Activated CD8-positive, alpha-beta T cell treated with anti-CD3 and anti-CD28 coated beads for 36 hours (primary cell): ENCODE measurements at regions not wholly inside any gene's neighbourhood (a gene's known extent, or its start where the extent isn't known, plus 50 kb on each side); places are given as distances from the start of the nearest gene placed in this dataset.

Experiments used
- ATAC-seq: fragments of 200-7000 bp; cut with Tn5 transposase; one replicate; pipeline ENCODE4 v1.10.0; 2021; ENCODE audit warnings: mild to moderate bottlenecking, moderate library complexity
- CTCF ChIA-PET: fragments of 350-600 bp; sonication (Branson Sonifier 250); formaldehyde crosslinking; loops from one replicate; lab custom pipeline; 2021; ENCODE audit warnings: antibody characterized with exemption; lab: Charles Lee
- POLR2A ChIA-PET: fragments of 350-600 bp; sonication (Branson Sonifier 250); formaldehyde crosslinking; loops from one replicate; lab custom pipeline; 2021; ENCODE audit warnings: antibody characterized with exemption; lab: Charles Lee
- DNase-seq: peaks from one replicate; pipeline ENCODE4 v3.0.0-alpha.2; 2020
- H3K27ac Mint-ChIP-seq: one replicate; pipeline ENCODE4 v1.8.0; 2021; ENCODE audit warnings: mild to moderate bottlenecking, mixed read lengths
- H3K27me3 Mint-ChIP-seq: one replicate; pipeline ENCODE4 v1.8.0; 2021; ENCODE audit warnings: mixed read lengths
- H3K36me3 Mint-ChIP-seq: one replicate; pipeline ENCODE4 v1.8.0; 2021; ENCODE audit warnings: low read depth, mixed read lengths
- H3K4me1 Mint-ChIP-seq: one replicate; pipeline ENCODE4 v1.8.0; 2021; ENCODE audit warnings: low read depth, mixed read lengths
- H3K4me3 Mint-ChIP-seq: one replicate; pipeline ENCODE4 v1.8.0; 2021; ENCODE audit warnings: mild to moderate bottlenecking, moderate library complexity, mixed read lengths
- H3K9me3 Mint-ChIP-seq: one replicate; pipeline ENCODE4 v1.8.0; 2021; ENCODE audit warnings: mixed read lengths
- CTCF ChIP-seq: fragments of 200-600 bp; IDR thresholded peaks from one replicate; pipeline ENCODE4 v1.8.0; 2022; ENCODE audit warnings: antibody characterized with exemption, mild to moderate bottlenecking
- intact Hi-C: fragments of 100-400 bp; cut with micrococcal nuclease; formaldehyde crosslinking; loops from one replicate; pipeline ENCODE4 v1.10.0; 2022

GRCh38 chr16:64094992-64095634 is 1026.8 kb downstream of the CDH11 start:
- H3K27me3 Mint-ChIP-seq, result no peaks in the 10 kb centered on the region
- intact Hi-C loops, result no loop called here
- H3K9me3 Mint-ChIP-seq, result peaks cover 12% of the 10 kb centered on the region
- CTCF ChIA-PET, result no interaction called here
- ATAC-seq (no peak), DNase-seq (no peak)
- no peak overlapping the region for H3K27ac Mint-ChIP-seq
- POLR2A ChIA-PET, result no interaction called here
- no peak overlapping the region for H3K4me3 Mint-ChIP-seq
- no peaks in the 10 kb centered on the region for H3K36me3 Mint-ChIP-seq
- H3K4me1 Mint-ChIP-seq, result no peaks in the 10 kb centered on the region
- no peak for TF ChIP-seq CTCF

GRCh38 chr16:64094181-64094965 is 1027.5 kb downstream of the CDH11 start:
- POLR2A ChIA-PET, result no interaction called here
- H3K36me3 Mint-ChIP-seq, result no peaks in the 10 kb centered on the region

GRCh38 chr16:64092271-64092670 is 1029.6 kb downstream of the CDH11 start:
- no peak overlapping the region for H3K27ac Mint-ChIP-seq
- no peaks in the 10 kb centered on the region for H3K36me3 Mint-ChIP-seq
- H3K27me3 Mint-ChIP-seq, result no peaks in the 10 kb centered on the region
- no peaks in the 10 kb centered on the region for H3K4me1 Mint-ChIP-seq
- no peak for DNase-seq
- no peak for TF ChIP-seq CTCF
- ChIA-PET POLR2A (no interaction called here), CTCF (no interaction called here)
- intact Hi-C loops, result no loop called here
- peaks cover 7% of the 10 kb centered on the region for H3K9me3 Mint-ChIP-seq
- no peak overlapping the region for H3K4me3 Mint-ChIP-seq
- ATAC-seq, result no peak

More at GRCh38 chr16:64094181-64094965, 1027.5 kb downstream of the CDH11 start:
- intact Hi-C loops, result no loop called here
- H3K27ac Mint-ChIP-seq, result no peak overlapping the region
- no peaks in the 10 kb centered on the region for H3K27me3 Mint-ChIP-seq
- no peaks in the 10 kb centered on the region for H3K4me1 Mint-ChIP-seq
- DNase-seq (no peak), ATAC-seq (no peak)
- peaks cover 9% of the 10 kb centered on the region for H3K9me3 Mint-ChIP-seq
- no peak for TF ChIP-seq CTCF
- CTCF ChIA-PET, result no interaction called here
- no peak overlapping the region for H3K4me3 Mint-ChIP-seq

GRCh38 chr16:64090327-64090726 is 1031.5 kb downstream of the CDH11 start:
- ATAC-seq (no peak), DNase-seq (no peak)
- no peaks in the 10 kb centered on the region for H3K4me1 Mint-ChIP-seq
- no peaks in the 10 kb centered on the region for H3K36me3 Mint-ChIP-seq
- TF ChIP-seq CTCF, result no peak
- no peak overlapping the region for H3K4me3 Mint-ChIP-seq
- H3K27me3 Mint-ChIP-seq, result no peaks in the 10 kb centered on the region
- H3K27ac Mint-ChIP-seq, result no peak overlapping the region
- intact Hi-C loops, result no loop called here
- ChIA-PET POLR2A (no interaction called here), CTCF (no interaction called here)
- peaks cover 7% of the 10 kb centered on the region for H3K9me3 Mint-ChIP-seq

GRCh38 chr16:64089697-64090096 is 1032.2 kb downstream of the CDH11 start:
- ChIA-PET CTCF (no interaction called here), POLR2A (no interaction called here)
- Mint-ChIP-seq H3K4me3 (no peak overlapping the region), H3K27me3 (no peaks in the 10 kb centered on the region), H3K36me3 (no peaks in the 10 kb centered on the region), H3K4me1 (no peaks in the 10 kb centered on the region), H3K27ac (no peak overlapping the region), H3K9me3 (peaks cover 7% of the 10 kb centered on the region)
- intact Hi-C loops, result no loop called here
- no peak for TF ChIP-seq CTCF
- ATAC-seq (no peak), DNase-seq (no peak)
